Left cardiac atrium (tissue), 4 donors: ENCODE measurements at regions not wholly inside any gene's neighbourhood (a gene's known extent, or its start where the extent isn't known, plus 50 kb on each side); places are given as distances from the start of the nearest gene placed in this dataset.

Experiments used
- ATAC-seq, 2 donors: fragments of 200-7000 bp; cut with Tn5 transposase; one replicate each; pipeline ENCODE4 v1.9.1; 2020; ENCODE audit warnings: mild to moderate bottlenecking in 2 of 2, moderate library complexity in 2 of 2
- DNase-seq: peaks from one replicate; pipeline ENCODE4 v3.0.0-alpha.2; 2020
- intact Hi-C, 2 donors: fragments of 100-400 bp; cut with DNase I; formaldehyde crosslinking; loops; one replicate each; pipeline versions ENCODE4 v1.14.1 to v1.15.1; 2022 to 2023
- donor health status: DM: no; HTN: yes; CAD: no.
- donor health status: DM: no; HTN: yes; CAD: no; lungs with severe emphysema.
- donor health status: DM: yes; HTN: yes; CAD: no.
- donor health status: Dilated cardiomyopathy.

- ATAC-seq (no peak), DNase-seq (no peak)
- intact Hi-C loops, result no loop called here
Observed at GRCh38 chr3:13266005-13266404, 154.1 kb downstream of the NUP210 start.

GRCh38 chr3:13265507-13265906 is 154.6 kb downstream of the NUP210 start:
- DNase-seq (no peak), ATAC-seq (no peak)
- intact Hi-C loops, result no loop called here

- intact Hi-C loops, result no loop called here
- DNase-seq (no peak), ATAC-seq (no peak)
Observed at GRCh38 chr3:13265016-13265415, 155.1 kb downstream of the NUP210 start.

GRCh38 chr3:13264468-13264795 is 155.7 kb downstream of the NUP210 start:
- DNase-seq (no peak), ATAC-seq (no peak)
- intact Hi-C loops, result no loop called here

- intact Hi-C loops, result no loop called here
- DNase-seq (no peak), ATAC-seq (peak; percentile 37 to 67)
Observed at GRCh38 chr3:13263770-13264467, 156.2 kb downstream of the NUP210 start.

GRCh38 chr3:13262493-13263211 is 157.5 kb downstream of the NUP210 start:
- ATAC-seq (peak in 1 of 2 donors; percentile 33), DNase-seq (no peak)
- intact Hi-C loops, result no loop called here

- ATAC-seq (no peak), DNase-seq (no peak)
- intact Hi-C loops, result no loop called here
Observed at GRCh38 chr3:13261892-13262291, 158.2 kb downstream of the NUP210 start.

GRCh38 chr3:13261104-13261830 is 158.9 kb downstream of the NUP210 start:
- ATAC-seq (no peak), DNase-seq (no peak)
- intact Hi-C loops, result no loop called here

- intact Hi-C loops, result no loop called here
- ATAC-seq (no peak), DNase-seq (no peak)
Observed at GRCh38 chr3:13260259-13261103, 159.6 kb downstream of the NUP210 start.

- intact Hi-C loops, result no loop called here
- ATAC-seq, result no peak
- DNase-seq, result no peak
Observed at GRCh38 chr3:13259831-13260230, 160.3 kb downstream of the NUP210 start.

GRCh38 chr3:13258986-13259514 is 161.1 kb downstream of the NUP210 start:
- no peak for ATAC-seq
- intact Hi-C loops, result no loop called here
- DNase-seq, result no peak

GRCh38 chr3:13258280-13258679 is 161.8 kb downstream of the NUP210 start:
- ATAC-seq (no peak), DNase-seq (no peak)
- intact Hi-C loops, result no loop called here

- ATAC-seq, result no peak
Observed at GRCh38 chr3:13257666-13258065, 162.5 kb downstream of the NUP210 start.

GRCh38 chr3:13256845-13257244 is 163.3 kb downstream of the NUP210 start:
- intact Hi-C loops, result no loop called here
- ATAC-seq (no peak), DNase-seq (no peak)

More at GRCh38 chr3:13257666-13258065, 162.5 kb downstream of the NUP210 start:
- no peak for DNase-seq
- intact Hi-C loops, result no loop called here

GRCh38 chr3:13254028-13254951 is 165.8 kb downstream of the NUP210 start:
- intact Hi-C loops, result no loop called here
- DNase-seq (no peak), ATAC-seq (no peak)

- no peak for DNase-seq
- intact Hi-C loops, result no loop called here
Observed at GRCh38 chr3:13253208-13253937, 166.7 kb downstream of the NUP210 start.

GRCh38 chr3:13252207-13252606 is 167.9 kb downstream of the NUP210 start:
- DNase-seq (no peak), ATAC-seq (no peak)
- intact Hi-C loops, result no loop called here

More at GRCh38 chr3:13253208-13253937, 166.7 kb downstream of the NUP210 start:
- ATAC-seq, result no peak
